ENCODE measurements at regions not wholly inside any gene's neighbourhood (a gene's known extent, or its start where the extent isn't known, plus 50 kb on each side); places are given as distances from the start of the nearest gene placed in this dataset.

- TF ChIP-seq EZH2 (IDR thresholded peaks at IDR 0.05; ENCODE audit: insufficient read depth, poor library complexity, severe bottlenecking) = no peak
- TF ChIP-seq EZH2phosphoT487 (IDR thresholded peaks at IDR 0.05; ENCODE audit: insufficient read depth, low read depth) = no peak
Measured at GRCh38 chr6:20340068-20340848, 61.4 kb upstream of the E2F3 start.
